ENCODE measurements at regions not wholly inside any gene's neighbourhood (a gene's known extent, or its start where the extent isn't known, plus 50 kb on each side); places are given as distances from the start of the nearest gene placed in this dataset.
"Not testable (repeated sequence)": the region's sequence is repeated elsewhere in the genome, so short reads cannot be mapped to it uniquely, and the experiment has no call there.

GRCh38 chr10:131363416-131363815, 51.9 kb upstream of the TCERG1L start:
- no peak for DNase-seq

- no peak for DNase-seq
Measured at GRCh38 chr10:131371571-131371970, 60.0 kb upstream of the TCERG1L start.

- no peak for DNase-seq
Measured at GRCh38 chr10:131381576-131381975, 70.1 kb upstream of the TCERG1L start.

- DNase-seq: not testable (repeated sequence)
Measured at GRCh38 chr10:131385161-131385872, 73.8 kb upstream of the TCERG1L start.

- DNase-seq: no peak
Measured at GRCh38 chr10:131387018-131387529, 75.6 kb upstream of the TCERG1L start.

GRCh38 chr10:131391936-131392335, 80.4 kb upstream of the TCERG1L start:
- no peak for DNase-seq

- DNase-seq: no peak
Measured at GRCh38 chr10:131396121-131397050, 84.9 kb upstream of the TCERG1L start.

- no peak for DNase-seq
Measured at GRCh38 chr10:131398166-131398565, 86.6 kb upstream of the TCERG1L start.

GRCh38 chr10:131399981-131400380, 88.5 kb upstream of the TCERG1L start:
- DNase-seq: no peak

- no peak for DNase-seq
Measured at GRCh38 chr10:131400513-131400912, 89.0 kb upstream of the TCERG1L start.

GRCh38 chr10:131402771-131403650, 91.5 kb upstream of the TCERG1L start:
- no peak for DNase-seq

GRCh38 chr10:131403936-131404335, 92.4 kb upstream of the TCERG1L start:
- no peak for DNase-seq

GRCh38 chr10:131404886-131405285, 93.4 kb upstream of the TCERG1L start:
- DNase-seq: no peak

- no peak for DNase-seq
Measured at GRCh38 chr10:131406676-131407392, 95.3 kb upstream of the TCERG1L start.

GRCh38 chr10:131418681-131419080, 107.2 kb upstream of the TCERG1L start:
- DNase-seq: no peak

- DNase-seq: no peak
Measured at GRCh38 chr10:131419797-131420196, 108.3 kb upstream of the TCERG1L start.

- no peak for DNase-seq
Measured at GRCh38 chr10:131420867-131421266, 109.3 kb upstream of the TCERG1L start.

- no peak for DNase-seq
Measured at GRCh38 chr10:131421381-131421780, 109.9 kb upstream of the TCERG1L start.

- no peak for DNase-seq
Measured at GRCh38 chr10:131422731-131423130, 111.2 kb upstream of the TCERG1L start.

- no peak for DNase-seq
Measured at GRCh38 chr10:131424053-131424452, 112.5 kb upstream of the TCERG1L start.

GRCh38 chr10:131424836-131425491, 113.4 kb upstream of the TCERG1L start:
- DNase-seq: no peak
